GM20000 (cell line): ENCODE measurements at regions not wholly inside any gene's neighbourhood (a gene's known extent, or its start where the extent isn't known, plus 50 kb on each side); places are given as distances from the start of the nearest gene placed in this dataset.

ENCODE experiments used
- DNase-seq: peaks from one replicate; pipeline ENCODE4 v3.0.0; 2012; ENCODE audit warnings: low spot score
- TF ChIP-seq, protein P1 (sequence below): IDR thresholded peaks from 2 replicates; pipeline ENCODE4 v1.5.1; 2012; ENCODE audit warnings: mild to moderate bottlenecking, control low read depth; ENCODE audit errors: extremely low read depth, missing control alignments

DNA sequence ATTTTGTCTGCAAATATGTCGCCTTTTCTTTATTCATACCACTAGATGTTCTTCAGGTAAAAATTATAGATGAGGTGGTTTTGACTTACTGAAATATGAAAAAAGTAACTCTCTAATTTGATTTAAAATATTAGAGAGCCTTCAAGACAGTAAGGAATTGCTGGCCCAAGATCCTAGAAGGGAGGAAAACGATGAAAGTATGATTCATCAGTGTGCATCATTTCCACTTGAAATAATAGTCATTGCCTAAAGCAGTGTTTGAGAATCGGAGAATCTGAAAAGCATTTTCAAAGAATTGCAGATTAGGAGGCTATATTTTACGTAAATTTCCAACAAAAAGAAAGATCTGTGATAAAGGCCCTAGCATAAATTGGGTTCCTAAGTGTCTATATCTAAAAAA, 1707.9 kb upstream of the PRR20A start:
- TF ChIP-seq, protein P1, sequence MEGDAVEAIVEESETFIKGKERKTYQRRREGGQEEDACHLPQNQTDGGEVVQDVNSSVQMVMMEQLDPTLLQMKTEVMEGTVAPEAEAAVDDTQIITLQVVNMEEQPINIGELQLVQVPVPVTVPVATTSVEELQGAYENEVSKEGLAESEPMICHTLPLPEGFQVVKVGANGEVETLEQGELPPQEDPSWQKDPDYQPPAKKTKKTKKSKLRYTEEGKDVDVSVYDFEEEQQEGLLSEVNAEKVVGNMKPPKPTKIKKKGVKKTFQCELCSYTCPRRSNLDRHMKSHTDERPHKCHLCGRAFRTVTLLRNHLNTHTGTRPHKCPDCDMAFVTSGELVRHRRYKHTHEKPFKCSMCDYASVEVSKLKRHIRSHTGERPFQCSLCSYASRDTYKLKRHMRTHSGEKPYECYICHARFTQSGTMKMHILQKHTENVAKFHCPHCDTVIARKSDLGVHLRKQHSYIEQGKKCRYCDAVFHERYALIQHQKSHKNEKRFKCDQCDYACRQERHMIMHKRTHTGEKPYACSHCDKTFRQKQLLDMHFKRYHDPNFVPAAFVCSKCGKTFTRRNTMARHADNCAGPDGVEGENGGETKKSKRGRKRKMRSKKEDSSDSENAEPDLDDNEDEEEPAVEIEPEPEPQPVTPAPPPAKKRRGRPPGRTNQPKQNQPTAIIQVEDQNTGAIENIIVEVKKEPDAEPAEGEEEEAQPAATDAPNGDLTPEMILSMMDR: no peak
- no peak for DNase-seq

DNA sequence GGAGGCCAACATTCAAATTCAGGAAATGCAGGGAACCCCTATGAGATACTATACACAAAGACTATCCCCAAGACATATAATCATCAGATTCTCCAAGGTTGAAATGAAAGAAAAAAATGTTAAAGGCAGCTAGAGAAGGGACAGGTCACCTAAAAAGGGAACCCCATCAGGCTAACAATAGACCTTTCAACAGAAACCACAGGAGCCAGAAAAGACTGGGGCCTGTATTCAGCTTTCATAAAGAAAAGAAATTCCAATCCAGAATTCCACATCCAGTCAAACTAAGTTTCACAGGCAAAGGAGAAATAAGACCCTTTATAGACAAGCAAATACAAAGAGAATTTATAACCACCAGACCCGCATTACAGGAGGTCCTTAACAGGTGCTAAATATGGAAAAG, 1703.6 kb upstream of the PRR20A start:
- TF ChIP-seq, protein P1: no peak
- no peak for DNase-seq

DNA sequence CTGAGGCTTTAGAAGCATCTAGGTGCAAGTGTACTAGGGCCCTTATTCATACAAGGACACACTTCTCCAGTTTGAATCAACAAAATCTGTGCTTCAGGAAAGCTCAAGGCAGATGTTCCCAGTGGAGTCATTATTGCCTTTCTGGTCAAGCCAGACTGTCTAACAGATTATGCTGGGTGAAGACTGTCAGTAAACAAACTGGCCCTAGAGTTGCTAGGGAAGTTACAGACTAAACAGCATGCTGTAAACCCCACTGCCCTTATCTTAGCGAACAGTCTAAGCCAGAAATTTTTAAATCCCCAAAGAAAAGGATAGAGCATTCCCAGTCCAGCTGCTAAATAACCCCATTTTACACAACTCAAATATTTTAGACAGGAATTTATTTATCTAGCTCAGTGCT, 1701.3 kb upstream of the PRR20A start:
- TF ChIP-seq, protein P1: no peak
- DNase-seq: no peak

DNA sequence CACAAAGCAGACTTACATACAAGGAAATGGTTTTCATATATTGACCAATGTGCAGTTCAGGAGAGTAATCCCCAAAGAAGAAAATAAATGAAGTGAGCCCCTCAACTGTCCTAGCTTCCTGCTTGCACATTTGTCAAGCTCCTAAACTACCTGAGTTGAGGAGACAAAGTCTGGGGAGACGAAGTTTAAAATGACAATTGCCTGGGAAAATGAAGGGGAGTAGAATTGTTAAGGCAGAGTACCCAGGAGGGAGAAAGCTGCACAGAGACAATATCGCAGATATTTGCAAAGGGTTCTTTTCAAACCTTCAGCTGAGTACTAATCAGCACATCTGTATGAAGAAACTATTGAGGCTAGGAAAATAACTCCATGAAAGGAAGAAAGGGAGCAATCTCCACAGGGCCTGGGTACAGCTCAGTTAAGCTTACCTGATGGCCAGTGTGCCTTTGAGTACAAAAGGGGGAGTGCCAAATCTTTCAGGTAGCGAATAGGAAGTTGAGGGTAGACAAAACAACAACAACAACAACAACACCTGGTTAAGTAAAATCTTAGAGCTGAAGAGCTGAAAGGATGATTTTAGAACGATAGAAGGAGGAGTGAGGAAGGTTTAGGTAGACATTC, 1700.1 kb upstream of the PRR20A start:
- TF ChIP-seq, protein P1: no peak

DNA sequence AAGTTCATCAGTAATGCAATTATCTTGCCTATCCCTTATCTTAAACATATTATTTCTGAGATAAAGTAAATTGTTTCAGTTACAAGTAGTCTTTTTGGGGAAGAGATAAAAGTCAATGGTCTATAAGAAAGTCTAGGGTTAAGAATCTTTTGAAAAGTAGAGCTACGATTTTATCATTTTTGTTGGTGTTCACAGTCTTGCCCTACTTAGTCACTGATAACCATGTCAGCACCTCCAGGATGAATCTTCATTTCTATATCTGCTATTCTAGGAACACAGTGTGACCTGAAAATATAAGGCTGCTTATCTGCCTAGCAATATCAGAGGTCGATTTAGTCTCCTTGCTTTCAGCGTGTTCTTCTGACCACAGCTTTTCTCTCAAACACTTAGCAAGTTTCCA, 1676.5 kb upstream of the PRR20A start:
- TF ChIP-seq, protein P1: no peak
- no peak for DNase-seq

More for the DNA sequence above, 1700.1 kb upstream of the PRR20A start:
- DNase-seq: no peak

DNA sequence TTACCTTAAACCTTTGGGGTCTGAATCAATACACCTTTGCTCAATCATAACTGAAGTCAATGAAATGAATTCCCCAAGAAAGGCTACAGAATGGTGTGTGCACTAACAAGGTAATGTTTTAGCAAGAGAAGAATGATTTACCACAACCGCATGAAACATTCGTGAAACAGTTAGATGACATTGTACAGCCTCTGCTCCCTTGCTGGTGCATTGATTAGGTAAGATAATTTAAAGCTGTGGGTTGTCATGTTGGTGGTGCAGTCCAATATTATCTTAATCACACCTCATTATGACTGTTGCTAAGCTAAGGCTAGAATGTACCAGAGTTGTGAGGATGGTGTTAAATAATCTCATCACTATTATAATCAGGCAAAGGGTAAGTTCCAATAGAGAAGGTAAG, 1673.2 kb upstream of the PRR20A start:
- TF ChIP-seq, protein P1: no peak
- no peak for DNase-seq

DNA sequence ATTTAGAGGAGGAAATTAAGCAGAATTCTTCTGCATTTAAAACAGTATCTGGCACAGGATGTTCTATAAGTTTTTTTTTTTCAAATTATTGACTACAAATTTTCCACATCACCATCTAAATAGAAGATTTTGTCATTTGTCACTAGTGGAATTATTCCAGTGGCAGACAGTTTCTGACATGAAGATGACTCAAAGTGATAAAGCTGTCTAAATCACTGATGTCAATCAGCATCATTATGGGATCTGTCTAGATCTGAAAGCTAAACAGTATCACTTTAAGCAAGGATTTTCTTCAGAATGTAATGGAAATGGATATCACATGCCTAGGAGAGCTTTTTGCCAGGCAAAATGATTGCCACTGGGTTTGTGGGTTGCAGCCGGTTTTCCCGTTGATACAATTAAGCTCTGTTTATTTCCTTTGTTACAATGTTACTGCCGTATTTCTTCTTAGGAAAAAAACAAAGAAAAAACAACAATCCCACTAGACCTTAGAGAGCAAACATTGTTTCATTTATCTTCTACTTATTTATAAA, 1657.0 kb upstream of the PRR20A start:
- no peak for DNase-seq
- TF ChIP-seq, protein P1: no peak
